ENCODE measurements at regions not wholly inside any gene's neighbourhood (a gene's known extent, or its start where the extent isn't known, plus 50 kb on each side); places are given as distances from the start of the nearest gene placed in this dataset.

DNA sequence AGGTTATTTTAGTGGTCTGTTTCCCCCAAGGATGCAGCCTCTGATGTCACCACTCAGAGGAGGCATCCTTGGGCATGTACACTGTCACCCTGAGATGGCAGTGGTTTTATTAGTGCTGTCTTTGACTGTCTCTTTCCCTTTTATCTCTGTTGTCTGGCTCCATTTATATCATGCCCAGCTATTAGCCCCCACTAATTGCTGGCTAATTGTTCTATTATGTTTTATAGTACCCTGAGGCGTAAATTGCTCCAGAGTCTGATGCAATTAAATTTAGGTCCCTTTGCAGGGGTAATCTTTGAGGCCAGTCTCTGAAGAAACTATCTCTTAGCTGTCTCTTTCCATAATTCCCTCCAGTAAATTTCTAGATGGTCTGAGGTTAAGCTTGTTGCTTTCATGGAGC lies 301.0 kb upstream of the KLHL29 start:
- intact Hi-C loops (cut with DNase I) = no loop called here
- DNase-seq (ENCODE audit: low spot score) = no peak
- ATAC-seq = no peak

DNA sequence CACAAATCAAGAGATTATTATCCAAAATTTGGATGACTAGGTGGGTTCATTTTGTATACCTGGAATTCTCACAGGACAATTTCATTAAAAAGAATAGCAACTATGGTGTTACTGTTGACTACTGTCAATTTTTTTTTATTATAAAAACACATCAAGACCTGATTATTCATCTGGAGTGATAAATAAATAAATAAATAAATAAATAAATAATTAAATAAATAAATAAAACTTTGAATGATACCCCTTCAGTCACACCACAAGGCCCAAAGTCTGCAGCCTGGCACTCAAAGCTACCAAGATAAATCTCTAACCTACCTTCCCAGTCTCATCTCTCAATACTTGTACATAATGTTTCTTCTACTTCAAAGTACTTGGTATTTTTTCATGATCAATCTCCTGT lies 294.0 kb upstream of the KLHL29 start:
- no peak for DNase-seq (ENCODE audit: low spot score)
- no peak for ATAC-seq
- intact Hi-C loops (cut with DNase I) = no loop called here

DNA sequence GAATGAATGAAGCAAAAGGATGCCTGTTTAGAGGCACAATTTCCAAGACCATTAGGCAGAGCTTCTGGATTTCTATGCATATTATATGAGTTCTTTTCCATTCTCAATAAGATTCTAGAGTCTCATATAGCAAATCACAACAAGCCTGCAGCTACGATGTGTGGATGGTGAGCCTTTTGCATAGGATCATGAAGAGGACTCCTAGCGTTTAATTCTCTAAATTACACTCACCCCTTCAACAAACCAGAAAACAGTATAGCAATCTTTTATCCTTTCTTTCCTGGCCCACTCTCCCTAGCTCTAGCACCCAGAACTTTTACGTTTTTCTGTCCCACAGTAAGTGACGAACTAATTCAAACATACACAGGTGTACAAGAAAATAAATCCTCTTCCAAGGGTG lies 293.1 kb upstream of the KLHL29 start:
- ATAC-seq = no peak
- no peak for DNase-seq (ENCODE audit: low spot score)
- intact Hi-C loops (cut with DNase I) = no loop called here

DNA sequence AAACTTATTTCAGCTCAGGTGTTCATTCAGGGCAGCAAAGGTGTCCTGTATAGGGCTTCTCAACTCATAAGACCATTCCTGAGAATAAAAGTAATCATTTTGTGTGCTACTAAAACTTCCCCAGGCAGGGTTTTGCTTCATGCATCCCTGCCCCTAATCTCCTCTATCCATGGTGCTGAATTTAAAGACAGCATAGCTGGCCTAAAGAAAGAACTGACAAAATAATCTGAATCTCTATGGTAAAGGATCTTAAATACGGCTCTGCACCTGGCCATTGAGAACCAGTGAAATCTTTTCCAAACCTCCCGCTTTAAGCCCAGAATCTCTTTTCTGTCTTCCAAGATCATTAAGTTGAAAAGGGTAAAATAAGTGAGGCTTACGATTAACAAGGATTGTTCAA lies 292.1 kb upstream of the KLHL29 start:
- no peak for ATAC-seq
- intact Hi-C loops (cut with DNase I) = no loop called here
- DNase-seq (ENCODE audit: low spot score) = no peak

DNA sequence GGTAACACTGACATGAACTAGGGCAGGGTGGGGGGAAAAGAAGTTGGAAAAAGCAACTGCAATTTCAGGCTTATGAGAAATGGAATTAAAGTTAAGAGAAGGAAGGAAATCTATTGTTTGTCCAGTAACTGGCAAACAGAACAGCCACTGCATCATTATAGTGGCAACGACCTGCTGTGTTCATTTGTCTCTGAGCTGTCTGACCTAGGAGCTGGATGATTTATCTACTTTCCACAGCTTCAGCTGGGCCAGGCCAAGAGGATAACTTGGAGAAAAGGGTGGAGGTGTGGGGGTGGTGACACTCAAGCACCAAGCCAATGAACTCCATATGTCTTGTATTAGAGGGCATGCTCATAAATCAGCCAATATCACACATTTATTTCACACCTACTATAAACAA lies 291.5 kb upstream of the KLHL29 start:
- DNase-seq (ENCODE audit: low spot score) (no peak), ATAC-seq (no peak)
- intact Hi-C loops (cut with DNase I) = no loop called here

DNA sequence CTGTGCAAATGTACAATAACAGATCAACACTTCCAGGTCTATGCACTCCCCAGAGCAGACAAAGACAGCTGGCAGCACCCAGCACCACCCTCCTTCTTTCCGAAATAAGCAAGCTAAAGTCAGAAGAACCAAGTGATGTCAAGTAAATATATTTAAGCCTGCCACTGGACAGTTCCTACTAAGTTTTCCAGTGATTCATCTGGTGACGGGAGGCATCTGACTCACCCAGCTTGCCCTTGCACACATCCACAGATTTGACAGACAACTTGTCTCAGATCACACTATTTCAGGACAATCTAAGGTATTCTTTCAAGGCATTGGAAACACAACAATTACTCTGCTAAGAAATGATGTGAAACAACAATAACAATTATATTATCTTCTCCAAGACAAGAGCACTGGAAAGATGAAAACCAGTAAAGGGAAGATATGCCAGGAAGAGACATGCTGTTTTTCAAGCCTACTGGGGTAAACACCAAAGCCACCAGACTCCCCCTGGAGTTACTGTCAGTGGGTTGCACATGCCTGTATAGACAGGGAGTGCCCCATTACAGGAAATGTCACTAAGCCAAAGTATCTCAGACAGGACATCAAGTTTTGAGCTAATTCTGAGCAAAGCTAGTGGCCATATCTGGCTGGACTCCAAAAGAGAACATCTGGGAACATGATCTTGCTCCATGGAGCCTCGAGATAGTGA lies 287.9 kb upstream of the KLHL29 start:
- ATAC-seq (no peak), DNase-seq (ENCODE audit: low spot score) (no peak)
- intact Hi-C loops (cut with DNase I) = no loop called here

DNA sequence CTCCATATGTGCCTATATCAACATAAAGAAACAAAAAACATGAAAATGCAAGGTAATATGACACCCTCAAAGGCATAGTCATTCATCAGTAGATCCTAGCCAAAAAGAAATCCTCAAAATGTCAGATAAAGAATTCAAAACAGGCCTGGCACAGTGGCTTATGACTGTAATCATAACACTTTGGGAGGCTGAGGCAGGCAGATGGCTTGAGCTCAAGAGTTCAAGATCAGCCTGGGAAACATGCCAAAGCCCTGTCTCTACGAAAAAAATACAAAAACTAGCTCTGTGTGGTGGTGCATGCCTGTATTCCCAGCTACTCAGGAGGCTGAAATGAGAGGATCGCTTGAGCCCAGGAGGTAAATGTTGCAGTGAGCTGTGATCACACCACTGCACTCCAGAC lies 284.6 kb upstream of the KLHL29 start:
- intact Hi-C loops (cut with DNase I) = no loop called here
- no peak for ATAC-seq
- DNase-seq (ENCODE audit: low spot score) = no peak

DNA sequence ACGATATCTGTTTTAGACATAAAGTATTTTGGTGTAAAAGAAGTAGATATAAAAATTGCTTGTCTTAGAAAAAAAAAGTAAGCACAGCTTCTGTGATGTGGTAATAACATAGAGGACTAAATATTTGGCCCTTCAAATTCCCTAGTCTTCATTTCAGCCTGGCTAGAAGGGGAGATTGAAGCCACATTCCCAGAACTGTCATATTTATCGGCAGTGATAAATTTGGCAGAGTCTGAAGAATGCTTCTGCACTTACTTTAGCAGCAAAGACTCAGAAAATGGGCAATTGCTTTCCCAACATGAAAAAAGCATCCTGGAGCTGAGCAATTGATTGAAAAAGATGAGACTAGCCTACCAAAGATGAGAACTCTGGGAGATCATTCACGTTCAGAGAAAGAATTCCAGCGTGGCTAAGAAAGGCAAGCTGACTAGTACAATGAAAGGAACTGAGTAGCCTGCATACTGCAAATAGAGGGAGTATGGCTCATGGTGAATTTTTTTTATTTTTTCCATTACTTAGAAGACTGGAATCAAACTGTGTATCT lies 278.7 kb upstream of the KLHL29 start:
- ATAC-seq (no peak), DNase-seq (ENCODE audit: low spot score) (no peak)
- intact Hi-C loops (cut with DNase I) = no loop called here

DNA sequence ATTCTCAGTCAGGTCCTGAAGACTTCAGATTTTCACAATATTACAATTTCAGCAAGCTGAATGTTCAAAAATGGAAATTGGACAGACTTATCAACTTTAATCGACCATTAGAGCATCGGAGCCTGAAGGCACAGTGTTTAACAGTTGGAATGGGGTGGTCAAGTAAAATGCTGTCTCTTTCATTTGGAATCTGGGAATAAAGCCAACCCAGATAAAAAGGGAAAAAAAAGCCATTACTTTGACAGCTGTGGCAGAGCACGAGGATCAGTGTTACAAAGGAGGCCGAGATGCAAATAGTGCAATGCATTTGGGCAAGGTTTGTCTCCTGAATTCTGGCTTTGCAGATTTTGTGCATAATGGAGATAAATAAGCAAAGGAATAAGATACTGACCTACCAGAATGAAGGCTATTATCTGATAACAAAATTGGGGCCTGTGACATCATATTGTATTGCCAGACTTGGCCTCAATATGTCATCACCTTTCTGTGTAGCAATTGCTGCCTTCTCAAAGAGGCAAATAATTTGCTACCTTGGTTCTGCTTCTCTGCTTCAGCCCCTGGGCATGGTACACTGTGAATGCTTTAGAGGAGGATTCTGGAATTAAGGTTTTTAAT lies 277.5 kb upstream of the KLHL29 start:
- intact Hi-C loops (cut with DNase I) = no loop called here
- no peak for ATAC-seq
- no peak for DNase-seq (ENCODE audit: low spot score)

DNA sequence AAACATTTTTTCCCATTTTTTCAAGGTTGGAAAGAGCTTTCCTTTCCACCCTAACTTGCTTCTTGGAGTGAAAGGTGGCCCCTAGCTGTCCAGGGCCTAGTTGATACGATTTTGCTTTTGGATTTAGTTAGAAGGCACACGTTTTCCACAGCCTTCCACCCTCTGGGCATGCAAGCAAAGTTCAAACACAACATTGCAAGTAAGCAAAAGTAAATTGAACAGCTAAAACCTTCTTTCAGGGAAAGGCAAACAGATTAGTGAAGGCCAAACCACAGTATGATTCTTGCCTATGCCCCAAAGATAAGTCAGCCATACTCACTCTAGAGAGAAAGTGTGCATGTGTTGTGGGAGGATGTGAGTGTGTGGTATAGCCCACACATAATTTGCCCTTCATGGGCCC lies 273.7 kb upstream of the KLHL29 start:
- intact Hi-C loops (cut with DNase I) = no loop called here
- ATAC-seq (no peak), DNase-seq (ENCODE audit: low spot score) (no peak)

DNA sequence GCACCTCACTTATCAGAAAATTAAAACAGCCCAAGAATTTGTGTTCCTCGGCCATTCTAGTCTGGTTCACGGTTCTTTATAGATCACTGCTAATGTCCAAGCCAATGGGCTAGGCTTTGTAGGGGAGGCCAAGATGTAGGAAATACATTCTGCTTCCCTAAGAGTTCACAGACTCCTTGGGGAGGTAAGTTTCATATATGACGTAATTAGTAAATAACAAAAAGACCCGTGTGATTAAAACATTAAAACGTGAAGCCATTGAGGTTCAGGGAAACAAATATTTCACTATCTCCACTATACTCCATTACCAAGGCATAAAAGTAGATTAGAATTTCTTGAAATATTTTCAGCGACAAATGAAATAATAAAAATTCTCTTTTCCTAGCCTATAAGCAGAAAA lies 272.5 kb upstream of the KLHL29 start:
- no peak for ATAC-seq
- intact Hi-C loops (cut with DNase I) = no loop called here
- no peak for DNase-seq (ENCODE audit: low spot score)

DNA sequence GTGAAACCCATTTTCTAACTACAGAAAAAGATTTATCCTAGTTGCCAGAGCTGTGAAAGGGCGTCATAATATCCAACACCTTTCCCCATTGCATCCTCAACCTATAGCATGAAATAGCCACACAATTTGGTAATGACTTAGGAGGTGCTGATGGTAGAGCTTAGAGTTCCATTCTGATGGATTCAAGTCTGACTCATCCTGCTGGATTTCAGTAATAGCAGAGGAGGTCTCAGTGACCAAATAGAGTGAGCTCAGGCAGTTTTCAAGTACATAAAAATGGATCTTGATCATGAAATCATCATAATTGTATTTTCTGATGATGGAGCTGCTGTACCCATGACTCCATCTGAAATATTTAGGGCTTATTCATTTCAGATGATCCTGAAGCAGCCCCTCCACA lies 270.7 kb upstream of the KLHL29 start:
- intact Hi-C loops (cut with DNase I) = no loop called here
- ATAC-seq = no peak
- DNase-seq (ENCODE audit: low spot score) = no peak

DNA sequence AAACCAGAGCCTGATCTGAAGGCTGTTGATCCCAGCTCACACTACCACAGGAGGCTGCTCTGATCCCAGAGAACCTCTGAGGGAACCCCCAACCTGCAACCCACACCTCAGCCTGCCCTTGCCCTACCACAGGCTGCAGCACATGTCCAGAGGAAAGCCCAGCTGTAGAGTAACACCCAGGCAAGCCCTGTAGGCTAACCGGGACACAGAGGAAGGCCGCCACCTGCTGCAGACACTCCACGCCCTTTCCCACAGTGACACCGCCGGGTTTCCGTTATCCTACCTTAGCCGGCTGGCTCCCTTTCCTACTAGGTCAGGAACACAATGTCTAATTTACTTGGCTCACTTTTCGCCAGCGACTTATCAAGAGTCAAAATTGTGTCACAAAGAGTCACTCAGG lies 266.7 kb upstream of the KLHL29 start:
- intact Hi-C loops (cut with DNase I) = no loop called here
- DNase-seq (ENCODE audit: low spot score) (no peak), ATAC-seq (no peak)

DNA sequence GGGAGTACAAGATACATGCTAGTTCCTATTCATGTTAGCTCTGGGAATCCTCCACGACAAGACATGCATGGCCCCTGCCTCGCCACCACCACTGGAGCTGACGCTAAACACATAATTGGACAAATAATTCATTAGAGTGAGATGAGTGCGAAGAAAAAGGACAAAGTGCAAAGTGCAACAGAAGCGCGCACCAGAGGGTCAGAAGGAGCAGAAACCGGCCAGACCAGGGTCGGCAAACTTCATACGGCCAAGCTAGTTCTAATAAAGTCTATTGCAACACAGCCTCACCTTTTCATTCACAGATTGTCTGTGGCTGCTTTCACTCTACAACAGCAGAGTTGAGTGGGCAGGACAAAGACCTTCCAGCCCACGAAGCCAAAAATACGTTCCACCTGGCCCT lies 266.1 kb upstream of the KLHL29 start:
- intact Hi-C loops (cut with DNase I) = no loop called here
- DNase-seq (ENCODE audit: low spot score) = no peak
- ATAC-seq = no peak

DNA sequence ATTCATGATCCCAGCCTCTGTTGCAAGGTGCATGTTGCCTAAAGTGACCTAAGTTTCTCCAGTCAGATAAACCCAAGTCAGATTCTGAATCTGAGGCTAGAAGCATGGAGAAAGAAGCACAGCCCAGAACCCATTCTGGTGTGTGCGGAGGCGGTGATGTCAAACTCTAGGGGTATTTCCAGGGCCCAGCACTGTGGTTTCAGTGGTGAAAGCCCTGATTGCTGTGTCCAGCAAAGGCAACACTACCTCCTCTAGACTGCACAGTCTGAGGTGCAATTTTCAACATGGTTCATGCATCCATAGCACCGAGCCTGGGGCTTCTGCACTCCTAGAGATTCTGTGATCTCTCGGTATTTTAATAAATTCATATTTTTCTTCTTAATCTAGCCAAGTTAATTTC lies 264.8 kb upstream of the KLHL29 start:
- no peak for DNase-seq (ENCODE audit: low spot score)
- no peak for ATAC-seq
- intact Hi-C loops (cut with DNase I) = no loop called here

DNA sequence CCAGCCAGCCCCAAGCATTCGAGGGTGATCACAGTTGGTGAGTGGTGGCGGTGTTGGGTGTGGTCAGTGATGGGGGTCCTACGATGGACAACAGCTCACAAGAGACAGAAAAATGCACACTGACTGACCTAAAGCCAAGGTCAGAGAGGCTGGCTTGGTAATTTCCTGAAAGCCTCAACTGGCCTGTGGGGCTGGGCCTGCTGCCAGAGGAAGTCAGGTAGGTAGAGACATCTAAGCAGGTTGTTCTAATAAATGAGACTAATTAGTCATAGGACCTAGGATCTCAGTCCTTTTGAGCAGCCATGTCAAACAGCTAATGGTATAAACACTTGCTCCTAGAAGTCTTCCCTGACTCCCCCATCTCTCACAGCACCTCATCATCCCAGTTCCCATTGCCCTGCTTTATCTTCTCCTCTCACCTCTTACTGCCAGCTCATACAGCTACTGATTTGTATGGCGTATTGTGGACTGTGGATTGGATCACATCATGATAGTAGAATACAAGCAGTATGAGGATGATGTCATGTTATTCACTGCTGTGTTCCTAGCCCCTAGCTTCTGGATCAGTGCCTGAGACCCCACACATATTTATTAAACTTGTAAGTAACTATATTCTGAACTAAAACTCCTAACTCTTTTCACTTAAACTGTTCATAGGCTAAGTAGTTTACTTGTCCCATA lies 262.9 kb upstream of the KLHL29 start:
- no peak for DNase-seq (ENCODE audit: low spot score)
- ATAC-seq = no peak
- intact Hi-C loops (cut with DNase I) = no loop called here

DNA sequence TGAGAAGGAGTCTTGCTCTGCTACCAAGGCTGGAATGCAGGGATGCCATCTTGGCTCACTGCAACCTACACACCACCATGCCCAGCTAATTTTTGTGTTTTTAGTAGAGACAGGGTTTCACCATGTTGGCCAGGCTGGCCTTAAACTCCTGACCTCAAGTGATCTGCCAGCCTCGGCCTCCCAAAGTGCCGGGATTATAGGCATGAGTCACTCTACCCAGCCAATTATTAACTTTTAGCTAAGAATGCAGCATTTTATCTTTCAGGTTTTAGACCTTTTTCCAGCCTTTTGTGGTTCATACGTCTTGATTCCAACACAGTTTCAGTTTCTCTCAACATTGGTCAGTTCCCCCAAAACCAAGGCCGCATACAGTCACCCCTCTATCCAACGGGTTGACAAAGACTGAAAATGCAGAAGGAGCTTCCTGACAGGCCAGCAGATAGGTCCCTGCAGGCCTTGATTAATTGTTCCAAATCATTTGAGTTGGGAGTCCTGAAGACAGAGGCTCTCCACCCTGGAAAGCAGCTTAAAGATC lies 262.2 kb upstream of the KLHL29 start:
- no peak for DNase-seq (ENCODE audit: low spot score)
- ATAC-seq = no peak
- intact Hi-C loops (cut with DNase I) = no loop called here

DNA sequence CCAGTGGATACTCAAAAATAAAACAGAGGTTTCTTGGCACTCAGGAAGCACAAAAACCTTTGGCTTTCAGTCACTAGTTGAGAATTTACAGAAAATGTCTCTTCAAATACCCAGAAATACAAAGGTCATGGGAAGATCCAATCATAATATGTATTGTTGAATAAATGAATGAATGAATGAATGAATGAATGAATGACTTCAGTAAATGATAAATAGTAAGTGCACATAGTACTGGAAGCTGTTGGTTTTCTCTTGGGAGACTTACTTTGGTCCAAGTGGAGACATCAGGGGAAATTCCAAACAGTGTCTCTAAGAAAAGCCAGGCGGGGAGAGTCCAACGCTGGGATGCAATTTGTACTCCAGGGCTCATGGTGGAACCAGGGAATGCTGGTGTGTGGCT lies 261.3 kb upstream of the KLHL29 start:
- DNase-seq (ENCODE audit: low spot score) = no peak
- intact Hi-C loops (cut with DNase I) = no loop called here
- no peak for ATAC-seq

DNA sequence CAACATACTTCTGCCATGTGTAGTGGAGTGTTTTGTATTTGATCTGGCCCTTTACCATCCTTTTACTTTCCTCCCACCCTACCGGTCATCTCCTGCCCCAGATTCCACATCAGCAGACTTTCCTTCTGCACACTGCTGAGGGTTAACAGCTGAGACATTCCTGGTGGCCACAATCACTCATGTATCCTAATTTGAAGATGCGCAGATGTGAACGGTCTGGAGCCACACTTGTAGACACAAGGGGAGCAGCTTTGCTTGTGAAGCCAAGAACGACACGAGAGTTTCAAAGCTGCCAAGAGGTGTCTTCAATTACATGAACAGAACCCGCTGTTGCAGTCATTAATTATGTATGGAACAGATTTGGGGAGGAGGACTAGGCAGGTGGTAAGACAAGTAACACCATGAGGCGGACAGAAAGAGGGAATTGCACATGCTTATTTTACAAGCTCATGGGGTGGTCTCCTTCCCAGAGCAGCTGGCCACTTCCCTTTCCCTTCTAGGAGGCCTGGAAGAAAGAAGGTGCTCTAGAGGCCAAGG lies 260.7 kb upstream of the KLHL29 start:
- intact Hi-C loops (cut with DNase I) = no loop called here
- no peak for ATAC-seq
- no peak for DNase-seq (ENCODE audit: low spot score)

DNA sequence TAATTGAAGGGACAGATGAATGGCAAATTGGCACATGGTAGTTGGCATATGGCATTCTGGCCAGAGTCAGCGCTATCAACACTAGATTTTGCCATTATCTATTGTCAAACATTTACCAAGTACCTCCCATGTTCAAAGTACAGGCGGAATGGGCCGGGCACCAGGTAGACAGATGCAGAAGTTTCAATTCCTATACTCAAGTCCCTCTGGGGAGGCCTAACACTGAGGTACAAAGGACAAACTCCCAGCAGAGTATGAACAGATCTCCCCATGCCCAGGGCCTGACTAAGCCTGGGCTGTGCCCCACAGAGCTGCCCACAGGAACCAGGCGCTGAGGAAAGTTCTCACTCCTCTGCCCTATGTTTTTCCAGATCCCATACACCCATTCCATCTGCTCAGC lies 257.5 kb upstream of the KLHL29 start:
- ATAC-seq (no peak), DNase-seq (ENCODE audit: low spot score) (no peak)
- intact Hi-C loops (cut with DNase I) = no loop called here

All from sciatic nerve (tissue), 2 donors.